ENCODE measurements at regions not wholly inside any gene's neighbourhood (a gene's known extent, or its start where the extent isn't known, plus 50 kb on each side); places are given as distances from the start of the nearest gene placed in this dataset.

- no peak overlapping the region for H3K4me3 ChIP-seq (ENCODE audit: low read length)
- H3K36me3 ChIP-seq (ENCODE audit: control insufficient read depth, insufficient read depth, low read length): no peaks in the 10 kb centered on the region
- no peak for DNase-seq
- H3K27ac ChIP-seq (ENCODE audit: low read length): no peak overlapping the region
- no CpG with 5 or more reads among the region's 12 CpGs for WGBS (ENCODE audit: insufficient coverage, low lambda C conversion rate)
- no peaks in the 10 kb centered on the region for H3K9me3 ChIP-seq (ENCODE audit: control insufficient read depth, low read depth, low read length)
- H3K4me1 ChIP-seq (ENCODE audit: control insufficient read depth, insufficient read depth, low read length): peaks cover 11% of the 10 kb centered on the region
- peaks cover 5% of the 10 kb centered on the region for H3K27me3 ChIP-seq (ENCODE audit: control insufficient read depth, insufficient read depth, low read length)
Observed at GRCh38 chr16:86085161-86085611, 186.2 kb downstream of the IRF8 start.

GRCh38 chr16:86085795-86086194 is 186.8 kb downstream of the IRF8 start:
- H3K4me1 ChIP-seq (ENCODE audit: control insufficient read depth, insufficient read depth, low read length): peaks cover 11% of the 10 kb centered on the region
- DNase-seq: no peak
- WGBS (ENCODE audit: insufficient coverage, low lambda C conversion rate): no CpG with 5 or more reads among the region's 8 CpGs
- no peaks in the 10 kb centered on the region for H3K27me3 ChIP-seq (ENCODE audit: control insufficient read depth, insufficient read depth, low read length)
- no peak overlapping the region for H3K4me3 ChIP-seq (ENCODE audit: low read length)
- H3K27ac ChIP-seq (ENCODE audit: low read length): no peak overlapping the region
- no peaks in the 10 kb centered on the region for H3K9me3 ChIP-seq (ENCODE audit: control insufficient read depth, low read depth, low read length)
- H3K36me3 ChIP-seq (ENCODE audit: control insufficient read depth, insufficient read depth, low read length): no peaks in the 10 kb centered on the region

- H3K27ac ChIP-seq (ENCODE audit: low read length): no peak overlapping the region
- WGBS (ENCODE audit: insufficient coverage, low lambda C conversion rate): no CpG with 5 or more reads among the region's 7 CpGs
Observed at GRCh38 chr16:86086471-86086870, 187.5 kb downstream of the IRF8 start.

GRCh38 chr16:86087011-86087895 is 188.3 kb downstream of the IRF8 start:
- Histone ChIP-seq H3K9me3 (ENCODE audit: control insufficient read depth, low read depth, low read length) (no peaks in the 10 kb centered on the region), H3K27me3 (ENCODE audit: control insufficient read depth, insufficient read depth, low read length) (no peaks in the 10 kb centered on the region), H3K4me1 (ENCODE audit: control insufficient read depth, insufficient read depth, low read length) (peaks cover 11% of the 10 kb centered on the region), H3K27ac (ENCODE audit: low read length) (no peak overlapping the region), H3K36me3 (ENCODE audit: control insufficient read depth, insufficient read depth, low read length) (no peaks in the 10 kb centered on the region), H3K4me3 (ENCODE audit: low read length) (no peak overlapping the region)
- WGBS (ENCODE audit: insufficient coverage, low lambda C conversion rate): no CpG with 5 or more reads among the region's 37 CpGs
- no peak for DNase-seq

More at GRCh38 chr16:86086471-86086870, 187.5 kb downstream of the IRF8 start:
- no peaks in the 10 kb centered on the region for H3K9me3 ChIP-seq (ENCODE audit: control insufficient read depth, low read depth, low read length)
- H3K27me3 ChIP-seq (ENCODE audit: control insufficient read depth, insufficient read depth, low read length): no peaks in the 10 kb centered on the region
- peaks cover 11% of the 10 kb centered on the region for H3K4me1 ChIP-seq (ENCODE audit: control insufficient read depth, insufficient read depth, low read length)
- no peak for DNase-seq
- H3K36me3 ChIP-seq (ENCODE audit: control insufficient read depth, insufficient read depth, low read length): no peaks in the 10 kb centered on the region
- H3K4me3 ChIP-seq (ENCODE audit: low read length): no peak overlapping the region

GRCh38 chr16:86087896-86088230 is 188.9 kb downstream of the IRF8 start:
- Histone ChIP-seq H3K4me1 (ENCODE audit: control insufficient read depth, insufficient read depth, low read length) (peaks cover 11% of the 10 kb centered on the region), H3K27me3 (ENCODE audit: control insufficient read depth, insufficient read depth, low read length) (no peaks in the 10 kb centered on the region), H3K9me3 (ENCODE audit: control insufficient read depth, low read depth, low read length) (no peaks in the 10 kb centered on the region), H3K4me3 (ENCODE audit: low read length) (no peak overlapping the region), H3K27ac (ENCODE audit: low read length) (no peak overlapping the region), H3K36me3 (ENCODE audit: control insufficient read depth, insufficient read depth, low read length) (no peaks in the 10 kb centered on the region)
- no peak for DNase-seq
- no CpG with 5 or more reads among the region's 11 CpGs for WGBS (ENCODE audit: insufficient coverage, low lambda C conversion rate)

- Histone ChIP-seq H3K9me3 (ENCODE audit: control insufficient read depth, low read depth, low read length) (no peaks in the 10 kb centered on the region), H3K27ac (ENCODE audit: low read length) (no peak overlapping the region), H3K27me3 (ENCODE audit: control insufficient read depth, insufficient read depth, low read length) (no peaks in the 10 kb centered on the region), H3K4me3 (ENCODE audit: low read length) (no peak overlapping the region), H3K4me1 (ENCODE audit: control insufficient read depth, insufficient read depth, low read length) (peaks cover 11% of the 10 kb centered on the region), H3K36me3 (ENCODE audit: control insufficient read depth, insufficient read depth, low read length) (no peaks in the 10 kb centered on the region)
- DNase-seq: no peak
- WGBS (ENCODE audit: insufficient coverage, low lambda C conversion rate): no CpG with 5 or more reads among the region's 5 CpGs
Observed at GRCh38 chr16:86088287-86088686, 189.3 kb downstream of the IRF8 start.

GRCh38 chr16:86088816-86089215 is 189.9 kb downstream of the IRF8 start:
- WGBS (ENCODE audit: insufficient coverage, low lambda C conversion rate): no CpG with 5 or more reads among the region's 9 CpGs
- Histone ChIP-seq H3K36me3 (ENCODE audit: control insufficient read depth, insufficient read depth, low read length) (no peaks in the 10 kb centered on the region), H3K4me3 (ENCODE audit: low read length) (no peak overlapping the region)

GRCh38 chr16:86089334-86089900 is 190.5 kb downstream of the IRF8 start:
- Histone ChIP-seq H3K36me3 (ENCODE audit: control insufficient read depth, insufficient read depth, low read length) (no peaks in the 10 kb centered on the region), H3K9me3 (ENCODE audit: control insufficient read depth, low read depth, low read length) (no peaks in the 10 kb centered on the region), H3K4me3 (ENCODE audit: low read length) (no peak overlapping the region), H3K4me1 (ENCODE audit: control insufficient read depth, insufficient read depth, low read length) (peaks cover 11% of the 10 kb centered on the region), H3K27ac (ENCODE audit: low read length) (no peak overlapping the region), H3K27me3 (ENCODE audit: control insufficient read depth, insufficient read depth, low read length) (no peaks in the 10 kb centered on the region)
- DNase-seq: no peak
- no CpG with 5 or more reads among the region's 14 CpGs for WGBS (ENCODE audit: insufficient coverage, low lambda C conversion rate)

More at GRCh38 chr16:86088816-86089215, 189.9 kb downstream of the IRF8 start:
- Histone ChIP-seq H3K27ac (ENCODE audit: low read length) (no peak overlapping the region), H3K4me1 (ENCODE audit: control insufficient read depth, insufficient read depth, low read length) (peaks cover 11% of the 10 kb centered on the region), H3K27me3 (ENCODE audit: control insufficient read depth, insufficient read depth, low read length) (no peaks in the 10 kb centered on the region), H3K9me3 (ENCODE audit: control insufficient read depth, low read depth, low read length) (no peaks in the 10 kb centered on the region)
- no peak for DNase-seq

- WGBS (ENCODE audit: insufficient coverage, low lambda C conversion rate): 60% methylated on average over 1 of the region's 5 CpGs
- H3K4me1 ChIP-seq (ENCODE audit: control insufficient read depth, insufficient read depth, low read length): peaks cover 11% of the 10 kb centered on the region
- no peak for DNase-seq
Observed at GRCh38 chr16:86089991-86090390, 191.0 kb downstream of the IRF8 start.

GRCh38 chr16:86090461-86091170 is 191.7 kb downstream of the IRF8 start:
- Histone ChIP-seq H3K4me1 (ENCODE audit: control insufficient read depth, insufficient read depth, low read length) (peaks cover 11% of the 10 kb centered on the region), H3K4me3 (ENCODE audit: low read length) (no peak overlapping the region), H3K36me3 (ENCODE audit: control insufficient read depth, insufficient read depth, low read length) (no peaks in the 10 kb centered on the region), H3K27ac (ENCODE audit: low read length) (no peak overlapping the region), H3K27me3 (ENCODE audit: control insufficient read depth, insufficient read depth, low read length) (no peaks in the 10 kb centered on the region), H3K9me3 (ENCODE audit: control insufficient read depth, low read depth, low read length) (no peaks in the 10 kb centered on the region)
- WGBS (ENCODE audit: insufficient coverage, low lambda C conversion rate): no CpG with 5 or more reads among the region's 9 CpGs
- DNase-seq: no peak

More at GRCh38 chr16:86089991-86090390, 191.0 kb downstream of the IRF8 start:
- no peaks in the 10 kb centered on the region for H3K9me3 ChIP-seq (ENCODE audit: control insufficient read depth, low read depth, low read length)
- no peaks in the 10 kb centered on the region for H3K36me3 ChIP-seq (ENCODE audit: control insufficient read depth, insufficient read depth, low read length)
- no peak overlapping the region for H3K27ac ChIP-seq (ENCODE audit: low read length)
- H3K27me3 ChIP-seq (ENCODE audit: control insufficient read depth, insufficient read depth, low read length): no peaks in the 10 kb centered on the region
- no peak overlapping the region for H3K4me3 ChIP-seq (ENCODE audit: low read length)
